Ascending aorta (tissue), 2 donors: ENCODE measurements at regions not wholly inside any gene's neighbourhood (a gene's known extent, or its start where the extent isn't known, plus 50 kb on each side); places are given as distances from the start of the nearest gene placed in this dataset.

Experiments
- DNase-seq, 2 donors: peaks; one replicate each; pipeline ENCODE4 v3.0.0-alpha.2; 2019; ENCODE audit warnings: low spot score in 2 of 2
- H3K27ac ChIP-seq, 2 donors: fragments of 200-600 bp; sonication (generic); one replicate each; pipeline ENCODE4 v1.5.1; 2016 to 2017; ENCODE audit warnings: mild to moderate bottlenecking in 1 of 2
- H3K27me3 ChIP-seq: fragments of 200-600 bp; sonication (generic); one replicate; pipeline ENCODE4 v1.5.1; 2017
- H3K36me3 ChIP-seq, 2 donors: fragments of 200-600 bp; sonication (generic); one replicate each; pipeline ENCODE4 v1.5.1; 2016
- H3K4me1 ChIP-seq, 2 donors: fragments of 200-600 bp; sonication (generic); one replicate each; pipeline ENCODE4 v1.5.1; 2016 to 2017; ENCODE audit warnings: mild to moderate bottlenecking in 1 of 2
- H3K4me3 ChIP-seq, 2 donors: fragments of 200-600 bp; sonication (generic); one replicate each; pipeline ENCODE4 v1.5.1; 2016 to 2017; ENCODE audit warnings: mild to moderate bottlenecking in 1 of 2
- H3K9me3 ChIP-seq, 2 donors: fragments of 200-600 bp; sonication (generic); one replicate each; pipeline ENCODE4 v1.5.1; 2016
- intact Hi-C: fragments of 100-400 bp; cut with DNase I; formaldehyde crosslinking; loops from one replicate; pipeline ENCODE4 v1.15.1; 2023
- TF ChIP-seq, protein P1 (sequence below), 3 experiments: fragments of 200-600 bp in 2 of 3; fragments of 450-650 bp in 1 of 3; sonication (generic) in 2 of 3; IDR thresholded peaks; one replicate each; pipeline ENCODE4 v1.5.1; 2016 to 2019; ENCODE audit warnings: antibody characterized with exemption in 3 of 3, mild to moderate bottlenecking in 1 of 3, moderate library complexity in 1 of 3

DNA sequence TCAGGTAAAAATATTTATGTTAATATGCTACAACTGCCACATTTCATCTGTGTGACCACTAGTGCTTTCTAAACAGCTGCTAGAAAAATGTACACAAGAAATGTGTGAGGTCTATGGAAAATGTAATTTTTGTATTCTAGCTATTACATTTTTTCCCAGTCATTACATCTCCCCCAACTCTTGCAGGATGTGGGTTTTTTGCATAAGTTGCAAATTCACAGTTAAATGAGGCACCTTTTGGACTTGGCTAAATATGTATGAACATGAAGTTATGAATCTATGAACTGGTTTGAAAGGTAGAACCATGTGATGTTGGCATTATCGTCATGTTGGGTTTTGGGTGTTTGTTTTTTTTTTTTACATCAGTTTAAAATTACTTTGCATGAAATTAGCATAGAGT lies 590.4 kb upstream of the WWC1 start:
- intact Hi-C loops, result no loop called here
- H3K36me3 ChIP-seq, result no peaks in the 10 kb centered on the region
- no peak overlapping the region for H3K4me3 ChIP-seq
- H3K4me1 ChIP-seq, result no peaks in the 10 kb centered on the region
- no peak overlapping the region for H3K27ac ChIP-seq
- TF ChIP-seq, protein P1, sequence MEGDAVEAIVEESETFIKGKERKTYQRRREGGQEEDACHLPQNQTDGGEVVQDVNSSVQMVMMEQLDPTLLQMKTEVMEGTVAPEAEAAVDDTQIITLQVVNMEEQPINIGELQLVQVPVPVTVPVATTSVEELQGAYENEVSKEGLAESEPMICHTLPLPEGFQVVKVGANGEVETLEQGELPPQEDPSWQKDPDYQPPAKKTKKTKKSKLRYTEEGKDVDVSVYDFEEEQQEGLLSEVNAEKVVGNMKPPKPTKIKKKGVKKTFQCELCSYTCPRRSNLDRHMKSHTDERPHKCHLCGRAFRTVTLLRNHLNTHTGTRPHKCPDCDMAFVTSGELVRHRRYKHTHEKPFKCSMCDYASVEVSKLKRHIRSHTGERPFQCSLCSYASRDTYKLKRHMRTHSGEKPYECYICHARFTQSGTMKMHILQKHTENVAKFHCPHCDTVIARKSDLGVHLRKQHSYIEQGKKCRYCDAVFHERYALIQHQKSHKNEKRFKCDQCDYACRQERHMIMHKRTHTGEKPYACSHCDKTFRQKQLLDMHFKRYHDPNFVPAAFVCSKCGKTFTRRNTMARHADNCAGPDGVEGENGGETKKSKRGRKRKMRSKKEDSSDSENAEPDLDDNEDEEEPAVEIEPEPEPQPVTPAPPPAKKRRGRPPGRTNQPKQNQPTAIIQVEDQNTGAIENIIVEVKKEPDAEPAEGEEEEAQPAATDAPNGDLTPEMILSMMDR (IDR thresholded peaks at IDR 0.05), result no peak
- no peaks in the 10 kb centered on the region for H3K27me3 ChIP-seq
- H3K9me3 ChIP-seq, result no peaks in the 10 kb centered on the region
- DNase-seq, result no peak

GRCh38 chr5:167702014-167702413 lies 589.4 kb upstream of the WWC1 start:
- no peaks in the 10 kb centered on the region for H3K4me1 ChIP-seq
- intact Hi-C loops, result no loop called here
- TF ChIP-seq, protein P1 (IDR thresholded peaks at IDR 0.05), result no peak

GRCh38 chr5:167708449-167708848 lies 583.0 kb upstream of the WWC1 start:
- Histone ChIP-seq H3K27me3 (no peaks in the 10 kb centered on the region), H3K4me1 (no peaks in the 10 kb centered on the region), H3K4me3 (no peak overlapping the region), H3K9me3 (no peaks in the 10 kb centered on the region), H3K27ac (no peak overlapping the region), H3K36me3 (no peaks in the 10 kb centered on the region)
- intact Hi-C loops, result no loop called here
- no peak for DNase-seq
- TF ChIP-seq, protein P1 (IDR thresholded peaks at IDR 0.05), result no peak

More at GRCh38 chr5:167702014-167702413, 589.4 kb upstream of the WWC1 start:
- H3K27me3 ChIP-seq, result no peaks in the 10 kb centered on the region
- H3K9me3 ChIP-seq, result no peaks in the 10 kb centered on the region
- no peak overlapping the region for H3K27ac ChIP-seq
- no peak overlapping the region for H3K4me3 ChIP-seq
- H3K36me3 ChIP-seq, result no peaks in the 10 kb centered on the region
- DNase-seq, result no peak

DNA sequence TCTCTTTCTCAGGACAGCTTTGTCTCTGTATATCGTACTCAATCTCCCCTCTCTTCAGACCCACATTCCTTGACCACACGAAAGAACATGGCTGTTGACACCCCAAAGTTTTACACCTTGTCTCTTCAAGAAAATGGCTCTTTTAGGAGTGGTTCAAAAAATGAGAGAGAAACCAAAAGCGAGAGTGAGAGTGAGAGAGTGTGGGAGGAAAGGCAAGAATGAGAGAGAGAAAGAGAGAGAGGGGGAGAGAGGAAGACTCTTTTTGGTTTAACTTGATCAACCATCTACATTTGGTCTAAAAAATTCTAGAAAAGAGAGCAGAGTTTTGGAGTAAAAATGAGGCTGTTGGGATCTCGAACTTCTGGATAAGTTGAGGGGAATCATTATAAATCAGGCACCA lies 581.8 kb upstream of the WWC1 start:
- intact Hi-C loops, result no loop called here
- H3K9me3 ChIP-seq, result no peaks in the 10 kb centered on the region
- H3K36me3 ChIP-seq, result no peaks in the 10 kb centered on the region
- no peaks in the 10 kb centered on the region for H3K4me1 ChIP-seq
- DNase-seq, result no peak
- no peak overlapping the region for H3K4me3 ChIP-seq
- no peak overlapping the region for H3K27ac ChIP-seq
- no peaks in the 10 kb centered on the region for H3K27me3 ChIP-seq
- TF ChIP-seq, protein P1 (IDR thresholded peaks at IDR 0.05), result no peak

DNA sequence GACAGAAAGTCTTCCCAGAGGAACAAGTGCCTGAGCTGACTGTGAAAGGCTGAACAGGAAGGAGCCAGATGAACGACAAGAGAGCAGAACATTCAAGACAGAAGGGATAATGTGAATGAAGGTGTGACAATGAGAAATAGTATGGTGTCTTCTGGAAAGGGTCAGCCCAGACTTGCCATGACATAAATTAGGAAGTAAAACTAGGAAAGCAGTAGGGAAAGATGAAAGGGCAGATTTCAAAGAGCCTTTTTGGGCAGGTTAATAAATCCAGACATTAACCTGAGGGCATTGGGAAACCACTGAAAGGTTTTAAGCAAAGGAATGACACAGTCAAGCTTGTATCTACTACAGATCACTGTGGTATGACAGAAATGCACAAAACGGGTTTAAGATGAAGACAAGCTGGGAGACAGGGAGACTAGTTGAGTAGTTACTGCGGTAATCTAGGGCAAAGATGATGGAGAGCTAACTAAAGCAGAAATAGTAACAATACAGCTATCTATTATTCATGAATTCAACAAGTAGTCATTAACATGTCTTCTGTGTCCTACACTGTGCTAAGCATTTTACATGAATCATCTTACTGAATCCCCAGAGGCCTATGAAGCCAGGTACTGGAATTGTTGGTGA lies 580.9 kb upstream of the WWC1 start:
- intact Hi-C loops, result no loop called here
- no peaks in the 10 kb centered on the region for H3K4me1 ChIP-seq
- no peaks in the 10 kb centered on the region for H3K36me3 ChIP-seq
- H3K4me3 ChIP-seq, result no peak overlapping the region
- no peak overlapping the region for H3K27ac ChIP-seq
- H3K9me3 ChIP-seq, result no peaks in the 10 kb centered on the region
- TF ChIP-seq, protein P1 (IDR thresholded peaks at IDR 0.05), result no peak
- no peaks in the 10 kb centered on the region for H3K27me3 ChIP-seq
- DNase-seq, result no peak
